Liver (tissue), 8 donors: ENCODE measurements at regions not wholly inside any gene's neighbourhood (a gene's known extent, or its start where the extent isn't known, plus 50 kb on each side); places are given as distances from the start of the nearest gene placed in this dataset.
A peak's percentile ranks its signal among the peaks of the same experiment; 100 is the strongest.

ENCODE experiments used
- DNase-seq: peaks from one replicate; pipeline ENCODE4 v3.0.0-alpha.2; 2017; ENCODE audit warnings: low spot score
- H3K27ac ChIP-seq, 2 donors: one replicate each; pipeline ENCODE4 v1.7.0; 2013; ENCODE audit warnings: inconsistent platforms in 2 of 2, low read length in 2 of 2, control low read depth in 1 of 2, low read depth in 1 of 2, mild to moderate bottlenecking in 1 of 2
- H3K27me3 ChIP-seq, 4 donors: one replicate each; pipeline versions ENCODE4 v1.6.1 to v1.7.0; 2013; ENCODE audit warnings: low read length in 3 of 4, inconsistent platforms in 1 of 4, mild to moderate bottlenecking in 1 of 4, moderate library complexity in 1 of 4; ENCODE audit not compliant: control insufficient read depth in 4 of 4, insufficient read depth in 4 of 4
- H3K36me3 ChIP-seq, 4 donors: one replicate each; pipeline versions ENCODE4 v1.6.1 to v1.7.0; 2013; ENCODE audit warnings: low read length in 3 of 4, mild to moderate bottlenecking in 3 of 4, low read depth in 1 of 4, moderate library complexity in 1 of 4; ENCODE audit not compliant: control insufficient read depth in 4 of 4, insufficient read depth in 3 of 4
- H3K4me1 ChIP-seq, 4 donors: one replicate each; pipeline versions ENCODE4 v1.6.1 to v1.7.0; 2013; ENCODE audit warnings: low read length in 3 of 4, mild to moderate bottlenecking in 3 of 4, moderate library complexity in 1 of 4; ENCODE audit not compliant: control insufficient read depth in 4 of 4, insufficient read depth in 4 of 4
- H3K4me3 ChIP-seq, 3 donors: one replicate each; pipeline versions ENCODE4 v1.6.1 to v1.7.0; 2013; ENCODE audit warnings: low read length in 3 of 3, control low read depth in 1 of 3, low read depth in 1 of 3, mild to moderate bottlenecking in 1 of 3
- H3K9ac ChIP-seq, 2 donors: one replicate each; pipeline ENCODE4 v1.7.0; 2013; ENCODE audit warnings: low read length in 2 of 2, mild to moderate bottlenecking in 2 of 2, moderate library complexity in 2 of 2, control low read depth in 1 of 2, low read depth in 1 of 2
- H3K9me3 ChIP-seq, 4 donors: one replicate each; pipeline versions ENCODE4 v1.6.1 to v1.7.0; 2013; ENCODE audit warnings: low read length in 3 of 4; ENCODE audit not compliant: control insufficient read depth in 4 of 4
- FOXA1 ChIP-seq: IDR thresholded peaks from 2 replicates; pipeline ENCODE4 v1.6.1; 2016; ENCODE audit warnings: antibody characterized with exemption
- FOXA2 ChIP-seq: IDR thresholded peaks from 2 replicates; pipeline ENCODE4 v1.6.1; 2016; ENCODE audit warnings: antibody characterized with exemption
- HNF4A ChIP-seq, 2 donors: conservative IDR thresholded peaks; 2 replicates each; pipeline ENCODE4 v1.6.1; 2016; ENCODE audit warnings: antibody characterized with exemption in 2 of 2, mild to moderate bottlenecking in 2 of 2
- HNF4G ChIP-seq: IDR thresholded peaks from 2 replicates; pipeline ENCODE4 v1.6.1; 2016; ENCODE audit warnings: antibody characterized with exemption
- JUND ChIP-seq, 2 donors: IDR thresholded peaks; 2 replicates each; pipeline ENCODE4 v1.6.1; 2016; ENCODE audit warnings: antibody characterized with exemption in 2 of 2
- MAX ChIP-seq: IDR thresholded peaks from 2 replicates; pipeline ENCODE4 v1.6.1; 2016; ENCODE audit warnings: antibody characterized with exemption
- NR2F2 ChIP-seq: IDR thresholded peaks from 2 replicates; pipeline ENCODE4 v1.6.1; 2016; ENCODE audit warnings: antibody characterized with exemption
- RXRA ChIP-seq, 2 donors: IDR thresholded peaks; 2 replicates each; pipeline ENCODE4 v1.6.1; 2017 to 2018; ENCODE audit warnings: antibody characterized with exemption in 2 of 2, mild to moderate bottlenecking in 1 of 2
- SP1 ChIP-seq: IDR thresholded peaks from 2 replicates; pipeline ENCODE4 v1.6.1; 2018; ENCODE audit warnings: antibody characterized with exemption, mild to moderate bottlenecking
- TAF1 ChIP-seq: conservative IDR thresholded peaks from 2 replicates; pipeline ENCODE4 v1.6.1; 2016; ENCODE audit warnings: antibody characterized with exemption, mild to moderate bottlenecking
- WGBS: extraction: QIAGEN DNeasy Blood & Tissue Kit; methylation state at CpG from one replicate; pipeline ENCODE4 v1.1.7; 2013; 5-methylcytosine and 5-hydroxymethylcytosine counted together
- TF ChIP-seq, protein P1 (sequence below): fragments of 150-350 bp; IDR thresholded peaks from 2 replicates; pipeline ENCODE4 v1.5.1; 2017; ENCODE audit warnings: improper control_type of control experiment, low read depth, low read length; ENCODE audit not compliant: missing input control
- TF ChIP-seq, protein P2 (sequence below): IDR thresholded peaks from 2 replicates; pipeline ENCODE4 v1.6.1; 2016; ENCODE audit warnings: antibody characterized with exemption
- donor health status: healthy.
- donor health status: healthy.
- donor health status: healthy.
- donor health status: healthy.
- donor health status: healthy.

DNA sequence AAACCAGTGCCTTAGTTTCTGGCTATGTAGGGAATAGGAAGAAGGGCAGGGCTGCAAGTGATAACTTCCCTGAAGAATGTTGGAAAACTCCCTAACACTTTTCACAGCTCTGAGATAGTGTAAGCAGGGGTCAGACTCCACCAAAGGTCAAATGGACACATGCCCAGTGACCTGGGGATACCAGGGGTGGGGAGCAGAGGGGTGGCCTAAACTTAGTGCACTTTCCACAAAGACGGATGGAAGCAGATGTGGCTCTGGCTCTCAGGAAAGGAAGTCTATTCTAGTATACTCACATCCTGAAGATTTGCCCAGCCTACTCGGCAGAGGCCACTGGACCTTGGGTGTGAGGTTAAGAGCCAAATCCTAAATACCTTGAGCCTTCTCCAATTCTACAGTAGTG, 285.8 kb downstream of the NUAK1 start:
- no peak for TF ChIP-seq HNF4A (conservative IDR thresholded peaks at IDR 0.05)
- TF ChIP-seq NR2F2 = peak; percentile 95
- TF ChIP-seq SP1 = peak; percentile 5
- Histone ChIP-seq H3K4me3 (no peak overlapping the region), H3K9me3 (no peaks in the 10 kb centered on the region), H3K9ac (no peak overlapping the region), H3K4me1 (no peaks in the 10 kb centered on the region), H3K36me3 (no peaks in the 10 kb centered on the region), H3K27me3 (no peaks in the 10 kb centered on the region), H3K27ac (no peak overlapping the region)
- 65% methylated on average over 2 of the region's 2 CpGs for WGBS
- no peak for DNase-seq

DNA sequence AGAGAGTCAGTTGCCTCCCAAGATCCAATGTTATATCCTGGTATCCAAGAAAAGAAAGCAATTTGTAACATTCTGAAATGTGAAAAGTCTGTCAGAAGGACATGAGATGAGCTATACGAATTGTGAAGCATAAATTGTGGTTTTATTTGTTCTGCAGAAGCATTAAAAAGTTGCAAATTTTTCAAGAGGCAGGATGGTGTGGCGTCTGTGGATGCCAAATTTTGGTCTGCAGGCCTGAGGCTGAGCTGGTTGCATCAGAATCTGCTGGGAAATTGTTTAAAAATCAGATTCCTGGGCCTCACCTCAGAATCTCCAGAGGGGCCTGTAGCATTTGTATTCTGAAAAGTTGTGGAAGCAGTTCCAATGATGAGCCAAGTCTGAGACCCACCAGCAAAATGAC, 284.7 kb downstream of the NUAK1 start:
- Histone ChIP-seq H3K4me1 (no peaks in the 10 kb centered on the region), H3K4me3 (no peak overlapping the region), H3K27me3 (no peaks in the 10 kb centered on the region), H3K36me3 (no peaks in the 10 kb centered on the region), H3K9me3 (no peaks in the 10 kb centered on the region), H3K9ac (no peak overlapping the region), H3K27ac (no peak overlapping the region)
- TF ChIP-seq HNF4G (no peak), TAF1 (no peak), MAX (no peak), SP1 (no peak), JUND (IDR thresholded peaks at IDR 0.05) (no peak), FOXA2 (no peak)
- DNase-seq = no peak
- WGBS = 80% methylated on average over 2 of the region's 2 CpGs

GRCh38 chr12:105855361-105856047, 283.2 kb downstream of the NUAK1 start:
- TF ChIP-seq RXRA (IDR thresholded peaks at IDR 0.05) (no peak), NR2F2 (no peak), FOXA1 (no peak)
- Histone ChIP-seq H3K4me1 (no peaks in the 10 kb centered on the region), H3K4me3 (no peak overlapping the region), H3K9me3 (no peaks in the 10 kb centered on the region), H3K36me3 (no peaks in the 10 kb centered on the region), H3K27me3 (no peaks in the 10 kb centered on the region), H3K27ac (no peak overlapping the region), H3K9ac (no peak overlapping the region)
- WGBS = 94% methylated on average over 3 of the region's 3 CpGs
- DNase-seq = no peak

DNA sequence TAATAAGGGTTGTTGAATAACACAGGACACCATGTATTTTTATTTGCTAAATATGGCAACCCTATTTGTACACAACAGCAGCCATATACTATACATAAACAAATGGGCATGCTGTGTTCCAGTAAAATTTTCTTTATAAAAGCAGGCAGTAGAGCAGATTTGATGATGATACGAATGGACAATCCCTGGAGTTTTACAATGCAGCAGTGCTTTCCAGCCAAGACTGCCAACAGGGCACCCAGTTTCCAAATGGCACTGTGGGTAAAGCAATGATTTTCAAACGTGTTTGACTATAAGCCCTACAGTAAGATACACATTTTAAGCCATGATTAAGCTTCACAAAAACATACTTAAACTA, 282.7 kb downstream of the NUAK1 start:
- Histone ChIP-seq H3K4me3 (no peak overlapping the region), H3K27ac (no peak overlapping the region), H3K9ac (no peak overlapping the region), H3K36me3 (no peaks in the 10 kb centered on the region), H3K27me3 (no peaks in the 10 kb centered on the region), H3K9me3 (no peaks in the 10 kb centered on the region), H3K4me1 (no peaks in the 10 kb centered on the region)
- WGBS = 78% methylated on average over 2 of the region's 2 CpGs
- no peak for DNase-seq
- TF ChIP-seq RXRA (IDR thresholded peaks at IDR 0.05) = no peak
- TF ChIP-seq, protein P1, sequence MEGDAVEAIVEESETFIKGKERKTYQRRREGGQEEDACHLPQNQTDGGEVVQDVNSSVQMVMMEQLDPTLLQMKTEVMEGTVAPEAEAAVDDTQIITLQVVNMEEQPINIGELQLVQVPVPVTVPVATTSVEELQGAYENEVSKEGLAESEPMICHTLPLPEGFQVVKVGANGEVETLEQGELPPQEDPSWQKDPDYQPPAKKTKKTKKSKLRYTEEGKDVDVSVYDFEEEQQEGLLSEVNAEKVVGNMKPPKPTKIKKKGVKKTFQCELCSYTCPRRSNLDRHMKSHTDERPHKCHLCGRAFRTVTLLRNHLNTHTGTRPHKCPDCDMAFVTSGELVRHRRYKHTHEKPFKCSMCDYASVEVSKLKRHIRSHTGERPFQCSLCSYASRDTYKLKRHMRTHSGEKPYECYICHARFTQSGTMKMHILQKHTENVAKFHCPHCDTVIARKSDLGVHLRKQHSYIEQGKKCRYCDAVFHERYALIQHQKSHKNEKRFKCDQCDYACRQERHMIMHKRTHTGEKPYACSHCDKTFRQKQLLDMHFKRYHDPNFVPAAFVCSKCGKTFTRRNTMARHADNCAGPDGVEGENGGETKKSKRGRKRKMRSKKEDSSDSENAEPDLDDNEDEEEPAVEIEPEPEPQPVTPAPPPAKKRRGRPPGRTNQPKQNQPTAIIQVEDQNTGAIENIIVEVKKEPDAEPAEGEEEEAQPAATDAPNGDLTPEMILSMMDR = no peak
- TF ChIP-seq, protein P2, sequence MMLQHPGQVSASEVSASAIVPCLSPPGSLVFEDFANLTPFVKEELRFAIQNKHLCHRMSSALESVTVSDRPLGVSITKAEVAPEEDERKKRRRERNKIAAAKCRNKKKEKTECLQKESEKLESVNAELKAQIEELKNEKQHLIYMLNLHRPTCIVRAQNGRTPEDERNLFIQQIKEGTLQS = no peak
- TF ChIP-seq HNF4A (conservative IDR thresholded peaks at IDR 0.05) = no peak
